Tibial nerve (tissue), 4 donors: ENCODE measurements at regions not wholly inside any gene's neighbourhood (a gene's known extent, or its start where the extent isn't known, plus 50 kb on each side); places are given as distances from the start of the nearest gene placed in this dataset.
A peak's percentile ranks its signal among the peaks of the same experiment; 100 is the strongest.

Experiments
- DNase-seq, 2 donors: peaks; one replicate each; pipeline ENCODE4 v3.0.0-alpha.2; 2019; ENCODE audit warnings: low spot score in 2 of 2
- H3K27ac ChIP-seq, 4 donors: fragments of 200-600 bp; sonication (generic) in 3 of 4; one replicate each; pipeline ENCODE4 v1.5.1; 2017 to 2019; ENCODE audit warnings: mild to moderate bottlenecking in 1 of 4
- H3K27me3 ChIP-seq, 2 donors: fragments of 200-600 bp; sonication (generic) in 1 of 2; one replicate each; pipeline versions ENCODE4 v1.5.1 to v1.6.0; 2017 to 2019
- H3K36me3 ChIP-seq, 3 donors: fragments of 200-600 bp; sonication (generic); one replicate each; pipeline ENCODE4 v1.5.1; 2018 to 2019
- H3K4me1 ChIP-seq, 4 donors: fragments of 200-600 bp; sonication (generic) in 3 of 4; one replicate each; pipeline ENCODE4 v1.5.1; 2017 to 2019
- H3K4me3 ChIP-seq, 4 donors: fragments of 200-600 bp; sonication (generic) in 3 of 4; one replicate each; pipeline ENCODE4 v1.5.1; 2017 to 2019; ENCODE audit warnings: mild to moderate bottlenecking in 1 of 4, moderate library complexity in 1 of 4
- H3K9me3 ChIP-seq, 4 donors: fragments of 200-600 bp; sonication (generic) in 3 of 4; one replicate each; pipeline ENCODE4 v1.5.1; 2017 to 2019
- CTCF ChIP-seq, 5 experiments: fragments of 200-600 bp in 3 of 5; fragments of 450-650 bp in 2 of 5; sonication (generic) in 3 of 5; IDR thresholded peaks; one replicate each; pipeline ENCODE4 v1.5.1; 2016 to 2019; ENCODE audit warnings: antibody characterized with exemption in 5 of 5, mild to moderate bottlenecking in 3 of 5, moderate library complexity in 2 of 5
- EP300 ChIP-seq, 2 donors: sonication (generic); formaldehyde crosslinking; IDR thresholded peaks; one replicate each; pipeline ENCODE4 v1.6.1; 2017; ENCODE audit warnings: antibody characterized with exemption in 2 of 2, mild to moderate bottlenecking in 1 of 2
- POLR2A ChIP-seq, 2 donors: fragments of 450-650 bp; IDR thresholded peaks; one replicate each; pipeline ENCODE4 v1.6.1; 2017; ENCODE audit warnings: antibody characterized with exemption in 2 of 2, mild to moderate bottlenecking in 2 of 2, moderate library complexity in 2 of 2
- WGBS, 2 donors: methylation state at CpG; one replicate each; pipeline ENCODE4 v1.1.5; 2018; 5-methylcytosine and 5-hydroxymethylcytosine counted together

GRCh38 chr6:65943051-65943450, 236.0 kb upstream of the EYS start:
- Histone ChIP-seq H3K4me3 (no peak overlapping the region), H3K27ac (no peak overlapping the region), H3K36me3 (no peaks in the 10 kb centered on the region), H3K9me3 (no peaks in the 10 kb centered on the region), H3K4me1 (peaks cover 0 to 9% (median 0%) of the 10 kb centered on the region in 4 donors), H3K27me3 (no peaks in the 10 kb centered on the region)
- TF ChIP-seq EP300 (IDR thresholded peaks at IDR 0.05) (no peak), CTCF (IDR thresholded peaks at IDR 0.05) (no peak), POLR2A (IDR thresholded peaks at IDR 0.05) (no peak)
- DNase-seq: no peak
- 23 to 25% methylated on average over 3 of the region's 3 CpGs for WGBS, 2 donors

GRCh38 chr6:65938000-65938399, 231.0 kb upstream of the EYS start:
- Histone ChIP-seq H3K27ac (no peak overlapping the region), H3K36me3 (no peaks in the 10 kb centered on the region), H3K4me3 (no peak overlapping the region), H3K4me1 (peaks cover 0 to under 1% (median 0%) of the 10 kb centered on the region in 4 donors), H3K9me3 (no peaks in the 10 kb centered on the region), H3K27me3 (no peaks in the 10 kb centered on the region)
- DNase-seq: peak in 1 of 2 donors; percentile 24
- TF ChIP-seq CTCF (IDR thresholded peaks at IDR 0.05): no peak
- TF ChIP-seq EP300 (IDR thresholded peaks at IDR 0.05): no peak
- TF ChIP-seq POLR2A (IDR thresholded peaks at IDR 0.05): no peak
- 34 to 47% methylated on average over 2 of the region's 2 CpGs for WGBS, 2 donors

GRCh38 chr6:65935412-65935811, 228.4 kb upstream of the EYS start:
- WGBS, 2 donors: 73 to 79% methylated on average over 1 of the region's 1 CpG
- TF ChIP-seq POLR2A (IDR thresholded peaks at IDR 0.05): no peak
- TF ChIP-seq EP300 (IDR thresholded peaks at IDR 0.05): no peak
- no peak for TF ChIP-seq CTCF (IDR thresholded peaks at IDR 0.05)
- H3K36me3 ChIP-seq: no peaks in the 10 kb centered on the region
- H3K9me3 ChIP-seq: peaks cover 0 to 9% (median 0%) of the 10 kb centered on the region in 4 donors
- no peaks in the 10 kb centered on the region for H3K27me3 ChIP-seq
- no peak overlapping the region for H3K4me3 ChIP-seq
- DNase-seq: no peak
- H3K27ac ChIP-seq: no peak overlapping the region
- H3K4me1 ChIP-seq: no peaks in the 10 kb centered on the region

GRCh38 chr6:65933390-65933789, 226.4 kb upstream of the EYS start:
- Histone ChIP-seq H3K36me3 (no peaks in the 10 kb centered on the region), H3K4me1 (no peaks in the 10 kb centered on the region), H3K27ac (no peak overlapping the region), H3K9me3 (peaks cover 0 to 10% (median 0%) of the 10 kb centered on the region in 4 donors), H3K4me3 (no peak overlapping the region), H3K27me3 (no peaks in the 10 kb centered on the region)
- no peak for TF ChIP-seq CTCF (IDR thresholded peaks at IDR 0.05)
- TF ChIP-seq EP300 (IDR thresholded peaks at IDR 0.05): no peak
- TF ChIP-seq POLR2A (IDR thresholded peaks at IDR 0.05): no peak
- DNase-seq: no peak
- 41 to 66% methylated on average over 1 of the region's 1 CpG for WGBS, 2 donors

- no peaks in the 10 kb centered on the region for H3K4me1 ChIP-seq
- TF ChIP-seq EP300 (IDR thresholded peaks at IDR 0.05): no peak
- H3K27ac ChIP-seq: no peak overlapping the region
- H3K9me3 ChIP-seq: peaks cover 0 to 10% (median 0%) of the 10 kb centered on the region in 4 donors
- 95 to 96% methylated on average over 13 of the region's 13 CpGs for WGBS, 2 donors
- no peaks in the 10 kb centered on the region for H3K27me3 ChIP-seq
- no peak for DNase-seq
- H3K4me3 ChIP-seq: no peak overlapping the region
- H3K36me3 ChIP-seq: no peaks in the 10 kb centered on the region
These were observed 220.1 kb upstream of the EYS start for GRCh38 chr6:65927141-65927540.

GRCh38 chr6:65924411-65924810, 217.4 kb upstream of the EYS start:
- no peak for DNase-seq
- Histone ChIP-seq H3K4me3 (no peak overlapping the region), H3K36me3 (no peaks in the 10 kb centered on the region), H3K27me3 (no peaks in the 10 kb centered on the region), H3K9me3 (no peaks in the 10 kb centered on the region), H3K4me1 (no peaks in the 10 kb centered on the region), H3K27ac (no peak overlapping the region)
- TF ChIP-seq POLR2A (IDR thresholded peaks at IDR 0.05): no peak
- no peak for TF ChIP-seq EP300 (IDR thresholded peaks at IDR 0.05)
- TF ChIP-seq CTCF (IDR thresholded peaks at IDR 0.05): no peak
- WGBS, 2 donors: 76 to 93% methylated on average over 2 of the region's 2 CpGs
